ENCODE measurements at regions not wholly inside any gene's neighbourhood (a gene's known extent, or its start where the extent isn't known, plus 50 kb on each side); places are given as distances from the start of the nearest gene placed in this dataset.

GRCh38 chr7:93015101-93015778, 102.5 kb downstream of the SAMD9 start:
- no peak for DNase-seq

- no peak for DNase-seq
Observed at GRCh38 chr7:93014410-93014809, 103.4 kb downstream of the SAMD9 start.

- DNase-seq: no peak
Observed at GRCh38 chr7:93013446-93014061, 104.2 kb downstream of the SAMD9 start.

GRCh38 chr7:93011351-93012294, 106.2 kb downstream of the SAMD9 start:
- no peak for DNase-seq

GRCh38 chr7:93008833-93009232, 108.9 kb downstream of the SAMD9 start:
- no peak for DNase-seq

- DNase-seq: no peak
Observed at GRCh38 chr7:93006480-93007095, 111.2 kb downstream of the SAMD9 start.

- no peak for DNase-seq
Observed at GRCh38 chr7:93004906-93005305, 112.9 kb downstream of the SAMD9 start.

- no peak for DNase-seq
Observed at GRCh38 chr7:92997719-92998118, 120.1 kb downstream of the SAMD9 start.

GRCh38 chr7:92997152-92997551, 120.6 kb downstream of the SAMD9 start:
- DNase-seq: no peak

- DNase-seq: no peak
Observed at GRCh38 chr7:92994901-92995300, 122.9 kb downstream of the SAMD9 start.

GRCh38 chr7:92992932-92993331, 124.8 kb downstream of the SAMD9 start:
- no peak for DNase-seq

- no peak for DNase-seq
Observed at GRCh38 chr7:92992483-92992882, 125.3 kb downstream of the SAMD9 start.

- DNase-seq: no peak
Observed at GRCh38 chr7:92991190-92991589, 126.6 kb downstream of the SAMD9 start.

- no peak for DNase-seq
Observed at GRCh38 chr7:92988941-92989545, 128.7 kb downstream of the SAMD9 start.

- DNase-seq: no peak
Observed at GRCh38 chr7:92988051-92988450, 129.7 kb downstream of the SAMD9 start.

GRCh38 chr7:92987538-92987937, 130.2 kb downstream of the SAMD9 start:
- DNase-seq: no peak

GRCh38 chr7:92987095-92987494, 130.7 kb downstream of the SAMD9 start:
- no peak for DNase-seq

- DNase-seq: no peak
Observed at GRCh38 chr7:92982928-92983327, 134.9 kb downstream of the SAMD9 start.

- DNase-seq: no peak
Observed at GRCh38 chr7:92976931-92977330, 140.6 kb upstream of the CDK6 start.

- DNase-seq: no peak
Observed at GRCh38 chr7:92973974-92974373, 137.6 kb upstream of the CDK6 start.

- no peak for DNase-seq
Observed at GRCh38 chr7:92973293-92973731, 136.9 kb upstream of the CDK6 start.

GRCh38 chr7:92972441-92972840, 136.1 kb upstream of the CDK6 start:
- DNase-seq: no peak

- no peak for DNase-seq
Observed at GRCh38 chr7:92969061-92969460, 132.7 kb upstream of the CDK6 start.

Measured in activated naive CD4-positive, alpha-beta T cell treated with Interleukin-2 at 50 U/mL for 16 hours (primary cell).